ENCODE measurements at regions not wholly inside any gene's neighbourhood (a gene's known extent, or its start where the extent isn't known, plus 50 kb on each side); places are given as distances from the start of the nearest gene placed in this dataset.

DNA sequence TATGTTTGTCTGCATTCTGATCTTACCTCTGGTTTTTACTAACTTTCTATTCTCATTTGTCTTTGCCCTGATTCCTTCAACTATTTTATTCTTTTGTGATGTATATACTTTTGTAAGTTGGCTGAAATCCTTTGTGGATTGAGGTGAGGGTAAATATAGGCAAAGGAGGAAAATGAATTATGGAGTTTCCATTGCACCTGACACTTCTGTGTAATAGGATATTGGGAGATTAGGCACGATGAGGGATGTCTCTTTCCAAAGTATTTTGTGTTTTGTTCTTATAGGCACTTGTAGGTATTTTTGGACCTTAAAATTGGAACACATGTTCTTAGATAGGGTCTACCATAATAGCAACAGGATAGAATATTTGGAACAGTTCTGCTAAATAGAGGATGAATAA lies 76.4 kb downstream of the HRH4 start:
- H3K4me1 Mint-ChIP-seq (ENCODE audit: low read depth), result no peaks in the 10 kb centered on the region
- H3K4me3 Mint-ChIP-seq (ENCODE audit: unreplicated experiment), result no peak overlapping the region
- no peak overlapping the region for H3K27ac Mint-ChIP-seq (ENCODE audit: unreplicated experiment)
- no peak for DNase-seq (ENCODE audit: low spot score)
- peaks cover 30% of the 10 kb centered on the region for H3K27me3 Mint-ChIP-seq (ENCODE audit: low read depth)
- TF ChIP-seq, protein P1, sequence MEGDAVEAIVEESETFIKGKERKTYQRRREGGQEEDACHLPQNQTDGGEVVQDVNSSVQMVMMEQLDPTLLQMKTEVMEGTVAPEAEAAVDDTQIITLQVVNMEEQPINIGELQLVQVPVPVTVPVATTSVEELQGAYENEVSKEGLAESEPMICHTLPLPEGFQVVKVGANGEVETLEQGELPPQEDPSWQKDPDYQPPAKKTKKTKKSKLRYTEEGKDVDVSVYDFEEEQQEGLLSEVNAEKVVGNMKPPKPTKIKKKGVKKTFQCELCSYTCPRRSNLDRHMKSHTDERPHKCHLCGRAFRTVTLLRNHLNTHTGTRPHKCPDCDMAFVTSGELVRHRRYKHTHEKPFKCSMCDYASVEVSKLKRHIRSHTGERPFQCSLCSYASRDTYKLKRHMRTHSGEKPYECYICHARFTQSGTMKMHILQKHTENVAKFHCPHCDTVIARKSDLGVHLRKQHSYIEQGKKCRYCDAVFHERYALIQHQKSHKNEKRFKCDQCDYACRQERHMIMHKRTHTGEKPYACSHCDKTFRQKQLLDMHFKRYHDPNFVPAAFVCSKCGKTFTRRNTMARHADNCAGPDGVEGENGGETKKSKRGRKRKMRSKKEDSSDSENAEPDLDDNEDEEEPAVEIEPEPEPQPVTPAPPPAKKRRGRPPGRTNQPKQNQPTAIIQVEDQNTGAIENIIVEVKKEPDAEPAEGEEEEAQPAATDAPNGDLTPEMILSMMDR (IDR thresholded peaks at IDR 0.05), result no peak
- no peaks in the 10 kb centered on the region for H3K36me3 Mint-ChIP-seq (ENCODE audit: low read depth)
- H3K9me3 Mint-ChIP-seq (ENCODE audit: low read depth), result no peaks in the 10 kb centered on the region

DNA sequence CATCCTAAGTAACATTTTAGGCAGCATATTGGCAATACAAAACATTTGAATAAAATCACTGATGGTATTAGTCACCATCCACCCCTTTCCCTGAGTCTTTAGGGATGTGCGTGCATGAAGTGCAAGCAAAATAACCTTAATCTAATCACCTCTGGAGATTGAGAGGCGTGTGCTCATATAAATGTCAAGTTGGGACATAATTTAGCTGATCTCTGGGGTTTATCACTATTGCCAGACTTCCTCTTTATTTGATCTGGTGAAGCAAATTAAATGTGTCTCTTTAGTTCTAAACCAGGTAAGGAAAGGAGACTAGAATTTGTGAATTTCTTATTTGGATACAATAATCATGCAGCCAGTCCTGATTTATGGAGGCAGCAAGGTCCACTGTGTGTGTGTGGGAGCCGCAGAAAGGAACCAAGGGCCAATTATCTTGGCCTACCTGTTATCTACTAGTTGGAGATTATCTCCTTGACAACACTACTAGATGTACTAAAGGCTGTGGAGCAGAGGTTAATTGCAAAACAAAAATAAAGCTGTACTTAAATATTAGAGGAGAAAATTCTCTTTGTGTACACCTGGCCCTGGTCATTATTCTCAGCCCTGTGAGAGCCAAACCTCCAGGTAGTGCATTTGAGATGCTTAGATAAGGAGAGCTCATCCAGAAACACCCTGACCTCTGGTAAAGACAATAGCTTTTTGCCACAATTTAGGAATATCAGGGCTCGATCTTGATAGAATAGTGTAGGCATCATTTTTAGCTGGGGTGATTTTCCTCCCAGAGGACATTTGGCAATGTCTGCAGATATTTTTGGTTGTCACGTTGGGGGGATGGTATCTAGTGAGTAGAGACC lies 78.2 kb downstream of the HRH4 start:
- Mint-ChIP-seq H3K9me3 (ENCODE audit: low read depth) (no peaks in the 10 kb centered on the region), H3K4me3 (ENCODE audit: unreplicated experiment) (no peak overlapping the region), H3K36me3 (ENCODE audit: low read depth) (no peaks in the 10 kb centered on the region), H3K4me1 (ENCODE audit: low read depth) (no peaks in the 10 kb centered on the region), H3K27ac (ENCODE audit: unreplicated experiment) (no peak overlapping the region), H3K27me3 (ENCODE audit: low read depth) (peaks cover 27% of the 10 kb centered on the region)
- DNase-seq (ENCODE audit: low spot score), result no peak
- TF ChIP-seq, protein P1 (IDR thresholded peaks at IDR 0.05), result no peak

DNA sequence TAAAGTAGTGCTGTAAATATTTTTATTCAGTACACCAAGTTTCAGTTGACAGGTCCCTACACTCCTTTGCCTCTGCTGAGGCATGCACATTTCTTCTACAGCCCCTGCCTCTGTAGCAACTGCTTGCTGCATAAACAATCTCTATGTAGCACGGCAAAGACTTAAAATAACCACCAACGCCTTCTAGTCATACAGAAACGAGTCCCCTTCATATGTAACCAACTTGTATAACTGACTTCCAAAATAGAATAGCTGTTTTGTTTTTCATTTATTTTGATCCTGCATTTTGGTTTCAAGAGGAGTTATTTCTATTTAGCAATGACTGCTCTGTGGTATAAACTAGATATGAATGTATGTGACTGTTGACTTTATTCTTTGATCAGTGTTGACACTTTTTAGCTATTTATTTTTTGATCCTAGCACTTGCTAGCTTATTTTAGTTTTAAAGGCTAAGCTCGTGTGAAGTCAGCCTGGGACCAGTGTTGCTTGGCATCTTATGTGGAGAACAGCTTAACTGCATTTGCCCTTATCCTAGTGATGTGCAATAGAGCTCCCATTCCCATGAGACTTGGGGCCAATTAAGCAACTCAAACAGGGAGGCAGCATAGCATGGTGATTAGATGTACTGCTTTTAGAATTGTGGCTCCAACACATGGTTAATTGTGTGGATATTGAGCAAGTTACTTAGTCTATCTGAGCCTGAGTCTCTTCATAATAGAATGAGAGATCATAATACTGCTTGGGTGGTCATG lies 79.6 kb downstream of the HRH4 start:
- TF ChIP-seq, protein P1 (IDR thresholded peaks at IDR 0.05), result no peak
- H3K4me3 Mint-ChIP-seq (ENCODE audit: unreplicated experiment), result no peak overlapping the region
- H3K27ac Mint-ChIP-seq (ENCODE audit: unreplicated experiment), result no peak overlapping the region
- H3K27me3 Mint-ChIP-seq (ENCODE audit: low read depth), result peaks cover 27% of the 10 kb centered on the region
- no peaks in the 10 kb centered on the region for H3K9me3 Mint-ChIP-seq (ENCODE audit: low read depth)
- H3K4me1 Mint-ChIP-seq (ENCODE audit: low read depth), result no peaks in the 10 kb centered on the region
- no peaks in the 10 kb centered on the region for H3K36me3 Mint-ChIP-seq (ENCODE audit: low read depth)
- no peak for DNase-seq (ENCODE audit: low spot score)

DNA sequence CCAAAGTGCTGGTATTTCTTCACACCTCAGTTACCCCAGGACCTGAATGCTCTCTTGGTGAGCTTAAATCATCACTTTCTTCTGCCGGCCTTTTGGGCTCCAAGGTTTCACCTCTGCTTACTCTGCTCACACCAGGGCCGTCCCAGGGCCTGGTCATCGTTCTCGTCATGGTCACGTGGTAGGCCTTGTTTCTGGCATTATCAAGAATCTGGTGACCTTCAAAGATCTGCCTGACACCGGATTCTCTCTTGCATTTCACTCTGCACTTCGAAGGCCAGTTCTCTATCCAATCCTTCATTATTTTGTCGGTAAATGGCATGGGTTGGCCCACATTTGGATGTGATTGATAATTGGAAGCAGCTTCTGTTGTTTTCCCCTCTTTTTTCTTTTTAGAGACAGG lies 80.5 kb downstream of the HRH4 start:
- TF ChIP-seq, protein P1 (IDR thresholded peaks at IDR 0.05), result no peak
- H3K27ac Mint-ChIP-seq (ENCODE audit: unreplicated experiment), result no peak overlapping the region
- no peaks in the 10 kb centered on the region for H3K4me1 Mint-ChIP-seq (ENCODE audit: low read depth)
- H3K27me3 Mint-ChIP-seq (ENCODE audit: low read depth), result peaks cover 23% of the 10 kb centered on the region
- no peaks in the 10 kb centered on the region for H3K36me3 Mint-ChIP-seq (ENCODE audit: low read depth)
- no peak overlapping the region for H3K4me3 Mint-ChIP-seq (ENCODE audit: unreplicated experiment)
- DNase-seq (ENCODE audit: low spot score), result no peak
- H3K9me3 Mint-ChIP-seq (ENCODE audit: low read depth), result no peaks in the 10 kb centered on the region

DNA sequence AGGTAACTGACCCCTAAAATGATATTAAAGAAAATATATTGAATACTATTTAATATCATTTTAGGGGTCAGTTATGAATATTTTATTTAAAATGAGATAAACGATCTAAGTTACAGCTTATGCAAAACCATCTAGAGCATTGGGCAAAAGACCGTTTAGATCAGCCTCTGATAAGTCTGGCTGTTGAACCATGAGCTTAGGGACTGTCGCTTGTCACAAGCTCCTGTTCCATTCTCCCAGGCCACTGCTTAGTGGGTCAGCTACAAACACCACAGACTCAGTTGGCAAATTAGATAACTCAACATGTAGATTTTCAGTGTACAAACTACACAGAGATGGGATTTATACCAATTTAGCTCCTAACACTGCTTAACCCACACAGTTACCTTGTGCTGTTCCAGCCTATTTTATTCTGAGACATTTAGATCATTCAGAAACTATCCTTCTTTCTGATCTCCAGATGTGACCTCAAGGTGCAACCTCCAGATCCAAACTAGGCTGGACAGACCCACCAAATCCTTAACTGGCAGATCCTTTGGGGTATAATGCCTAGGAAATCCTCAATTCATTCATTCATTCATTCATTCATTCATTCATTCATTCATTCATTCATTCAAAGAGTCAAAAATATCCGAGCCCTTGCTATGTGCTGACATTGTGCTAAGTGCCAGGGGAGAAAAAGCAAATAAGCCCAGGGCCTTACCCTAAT lies 82.8 kb downstream of the HRH4 start:
- no peak for DNase-seq (ENCODE audit: low spot score)
- H3K27ac Mint-ChIP-seq (ENCODE audit: unreplicated experiment), result no peak overlapping the region
- H3K36me3 Mint-ChIP-seq (ENCODE audit: low read depth), result no peaks in the 10 kb centered on the region
- H3K4me3 Mint-ChIP-seq (ENCODE audit: unreplicated experiment), result no peak overlapping the region
- no peaks in the 10 kb centered on the region for H3K4me1 Mint-ChIP-seq (ENCODE audit: low read depth)
- TF ChIP-seq, protein P1 (IDR thresholded peaks at IDR 0.05), result no peak
- peaks cover 12% of the 10 kb centered on the region for H3K27me3 Mint-ChIP-seq (ENCODE audit: low read depth)
- no peaks in the 10 kb centered on the region for H3K9me3 Mint-ChIP-seq (ENCODE audit: low read depth)

Measured in chondrocyte (in vitro differentiated cells).